PC-3 (cell line): ENCODE measurements at regions not wholly inside any gene's neighbourhood (a gene's known extent, or its start where the extent isn't known, plus 50 kb on each side); places are given as distances from the start of the nearest gene placed in this dataset.

Experiments used
- ATAC-seq: fragments of 200-7000 bp; cut with Tn5 transposase; 2 replicates; pipeline ENCODE4 v1.9.1; 2020; ENCODE audit warnings: mild to moderate bottlenecking, moderate library complexity
- BruUV-seq: library from RNA; stranded (reverse); fragments of 400-500 nt; replicated peaks from 2 replicates; lab custom pipeline; 2021; lab: Mats Ljungman, UMichigan
- CTCF ChIA-PET: fragments of 300-600 bp; sonication (Branson Sonifier 250); formaldehyde crosslinking; loops from one replicate; lab custom pipeline; 2022; ENCODE audit warnings: antibody characterized with exemption; lab: Charles Lee
- POLR2A ChIA-PET: fragments of 300-600 bp; sonication (Branson Sonifier 250); formaldehyde crosslinking; loops from one replicate; lab custom pipeline; 2022; ENCODE audit warnings: antibody characterized with exemption; ENCODE audit not compliant: unreplicated experiment; lab: Charles Lee
- DNase-seq: peaks from one replicate; pipeline ENCODE4 v3.0.0-alpha.2; 2015
- H2AFZ ChIP-seq: fragments of 300-600 bp; sonication (generic); 2 replicates; pipeline ENCODE4 v1.6.0; 2016; ENCODE audit warnings: antibody characterized with exemption, low read length
- H3F3A ChIP-seq: fragments of 300-600 bp; sonication (generic); one replicate; pipeline ENCODE4 v1.6.0; 2017; ENCODE audit warnings: antibody characterized with exemption, low read length, control low read depth, mild to moderate bottlenecking; ENCODE audit not compliant: unreplicated experiment
- H3K27ac ChIP-seq: fragments of 300-600 bp; sonication (generic); 2 replicates; pipeline ENCODE4 v1.5.1; 2016; ENCODE audit warnings: mild to moderate bottlenecking, low read length
- H3K27me3 ChIP-seq: fragments of 300-600 bp; sonication (generic); 2 replicates; pipeline ENCODE4 v1.6.1; 2016; ENCODE audit warnings: low read length, mixed read lengths
- H3K36me3 ChIP-seq: fragments of 300-600 bp; sonication (generic); 2 replicates; pipeline ENCODE4 v1.6.1; 2016; ENCODE audit warnings: low read depth, mixed run types, low read length, mixed read lengths
- H3K4me1 ChIP-seq: fragments of 300-600 bp; sonication (generic); 2 replicates; pipeline ENCODE4 v1.5.1; 2016; ENCODE audit warnings: low read length; ENCODE audit not compliant: insufficient read depth
- H3K4me2 ChIP-seq: fragments of 300-600 bp; sonication (generic); 2 replicates; pipeline ENCODE4 v1.6.0; 2016; ENCODE audit warnings: low read length
- H3K4me3 ChIP-seq: fragments of 300-600 bp; sonication (generic); 2 replicates; pipeline ENCODE4 v1.5.1; 2016; ENCODE audit warnings: mild to moderate bottlenecking, low read length, mixed read lengths
- H3K79me2 ChIP-seq: fragments of 300-600 bp; sonication (generic); 2 replicates; pipeline ENCODE4 v1.6.1; 2017; ENCODE audit warnings: low read length, mixed read lengths
- H3K9ac ChIP-seq: fragments of 300-600 bp; sonication (generic); 2 replicates; pipeline ENCODE4 v1.6.0; 2016; ENCODE audit warnings: mild to moderate bottlenecking, low read length
- H3K9me2 ChIP-seq: fragments of 300-600 bp; sonication (generic); replicated peaks from 2 replicates; pipeline ENCODE4 v1.6.1; 2016; ENCODE audit warnings: mixed run types, low read length, mixed read lengths
- H3K9me3 ChIP-seq: fragments of 300-600 bp; sonication (generic); 2 replicates; pipeline ENCODE4 v1.6.1; 2016; ENCODE audit warnings: low read length, mixed read lengths
- H4K20me1 ChIP-seq: fragments of 300-600 bp; sonication (generic); 2 replicates; pipeline ENCODE4 v1.6.1; 2016; ENCODE audit warnings: low read length, mixed read lengths
- CTCF ChIP-seq: fragments of 300-600 bp; sonication (generic); conservative IDR thresholded peaks from 2 replicates; pipeline ENCODE4 v1.5.1; 2017; ENCODE audit warnings: antibody characterized with exemption, low read depth, mild to moderate bottlenecking, low read length
- EZH2 ChIP-seq: fragments of 300-600 bp; sonication (generic); IDR thresholded peaks from one replicate; pipeline ENCODE4 v1.6.1; 2017; ENCODE audit warnings: antibody characterized with exemption, mild to moderate bottlenecking, low read length; ENCODE audit not compliant: unreplicated experiment
- EZH2phosphoT487 ChIP-seq: fragments of 300-600 bp; sonication (generic); IDR thresholded peaks from 2 replicates; pipeline ENCODE4 v1.6.1; 2018; ENCODE audit warnings: mild to moderate bottlenecking, antibody characterized with exemption, low read length, borderline replicate concordance
- intact Hi-C: fragments of 100-400 bp; cut with micrococcal nuclease; formaldehyde crosslinking; loops from 2 replicates; pipeline ENCODE4 v1.9.0; 2023

DNA sequence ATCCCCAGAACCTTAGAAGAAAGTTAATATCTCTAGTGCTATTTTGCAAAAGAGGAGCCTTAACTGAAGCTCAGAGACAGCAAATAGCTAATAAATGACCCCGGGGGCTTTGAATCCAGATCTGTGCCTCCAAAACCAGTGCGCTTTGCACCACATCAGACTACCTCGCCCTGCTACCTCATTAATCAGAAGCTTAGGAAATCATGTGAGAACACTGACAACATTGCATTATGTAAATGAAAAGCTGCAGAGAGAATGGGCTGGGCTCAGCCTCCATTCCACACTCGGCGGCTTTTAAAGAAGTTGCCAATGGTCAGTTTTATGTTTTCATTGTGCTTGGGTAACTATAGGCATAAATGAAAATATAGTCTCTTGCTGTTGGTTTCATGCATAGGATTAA lies 54.0 kb upstream of the STMND1 start:
- H4K20me1 ChIP-seq: no peaks in the 10 kb centered on the region
- H3F3A ChIP-seq: no peaks in the 10 kb centered on the region
- POLR2A ChIA-PET: no interaction called here
- BruUV-seq: no TSS peak
- H3K27me3 ChIP-seq: no peaks in the 10 kb centered on the region
- H3K4me1 ChIP-seq: peaks cover 9% of the 10 kb centered on the region; the same call in 1 of the 2 replicates
- ATAC-seq: no peak
- no peaks in the 10 kb centered on the region for H3K79me2 ChIP-seq
- CTCF ChIA-PET: no interaction called here
- no peak overlapping the region for H3K27ac ChIP-seq
- no peak overlapping the region for H3K9ac ChIP-seq
- no peaks in the 10 kb centered on the region for H3K9me3 ChIP-seq
- no peak for DNase-seq
- TF ChIP-seq EZH2 (no peak), CTCF (no peak), EZH2phosphoT487 (no peak)
- intact Hi-C loops: no loop called here
- H3K36me3 ChIP-seq: no peaks in the 10 kb centered on the region
- H2AFZ ChIP-seq: no peak overlapping the region
- no peak overlapping the region for H3K4me2 ChIP-seq
- H3K9me2 ChIP-seq: no peaks in the 10 kb centered on the region
- H3K4me3 ChIP-seq: no peak overlapping the region

DNA sequence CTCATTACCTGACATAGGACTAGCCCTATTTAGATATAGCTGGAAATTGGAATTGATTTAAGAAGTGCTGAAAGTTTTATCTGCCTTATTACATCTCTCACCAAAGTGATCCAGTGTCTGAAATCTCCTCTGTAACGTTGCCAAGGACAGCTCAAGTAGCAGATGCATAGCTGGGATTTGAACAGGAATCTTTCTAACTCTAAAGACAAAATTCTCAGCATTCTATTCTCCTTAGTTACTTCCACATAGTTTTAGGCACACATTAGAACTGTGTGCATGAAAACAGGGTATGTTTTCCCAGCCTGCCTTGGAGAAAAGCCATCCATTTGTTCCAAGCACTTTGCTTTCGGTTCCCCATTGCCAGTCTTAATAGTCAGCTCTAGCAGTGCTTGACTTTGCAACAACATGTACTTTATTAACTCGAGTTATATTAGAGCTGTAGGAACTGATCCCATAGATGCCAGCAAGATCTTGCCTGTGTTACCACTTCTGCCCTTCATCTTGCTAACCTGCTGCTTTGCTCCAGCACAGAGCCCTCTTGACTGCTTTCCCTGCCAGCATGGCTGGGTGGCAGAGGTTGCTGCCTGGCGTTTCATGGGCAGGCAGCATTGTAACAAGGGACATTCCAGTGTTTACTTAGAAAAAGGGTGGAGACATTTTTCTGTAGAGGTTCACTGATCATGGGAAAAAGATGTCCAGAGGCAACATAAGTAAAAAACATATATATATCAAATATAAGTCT lies 56.1 kb upstream of the STMND1 start:
- H3K9me2 ChIP-seq: no peaks in the 10 kb centered on the region
- peaks cover 16% of the 10 kb centered on the region for H3K4me1 ChIP-seq
- H3K9ac ChIP-seq: no peak overlapping the region
- H3K36me3 ChIP-seq: no peaks in the 10 kb centered on the region
- no peaks in the 10 kb centered on the region for H3F3A ChIP-seq
- H3K79me2 ChIP-seq: no peaks in the 10 kb centered on the region
- H3K4me3 ChIP-seq: no peak overlapping the region
- CTCF ChIA-PET: no interaction called here
- peak; percentile 39 for ATAC-seq
- TF ChIP-seq EZH2phosphoT487: no peak
- no peaks in the 10 kb centered on the region for H3K27me3 ChIP-seq
- BruUV-seq: no TSS peak
- H3K9me3 ChIP-seq: no peaks in the 10 kb centered on the region
- no peak overlapping the region for H3K4me2 ChIP-seq
- no peak overlapping the region for H3K27ac ChIP-seq
- intact Hi-C loops: no loop called here
- no peaks in the 10 kb centered on the region for H4K20me1 ChIP-seq
- H2AFZ ChIP-seq: no peak overlapping the region; the same call in 1 of the 2 replicates
- DNase-seq: peak; percentile 9
- POLR2A ChIA-PET: interaction anchor here (0.5 kb wide), 1 partner anchor 762 kb away, joined by 4 read pairs; no protein-coding TSS in a partner anchor

GRCh38 chr6:17043148-17043522 lies 58.7 kb upstream of the STMND1 start:
- no peak overlapping the region for H3K4me3 ChIP-seq
- TF ChIP-seq CTCF: no peak
- H3K4me2 ChIP-seq: peak overlapping the region; percentile 69
- H3F3A ChIP-seq: no peaks in the 10 kb centered on the region
- no peaks in the 10 kb centered on the region for H3K27me3 ChIP-seq
- no TSS peak for BruUV-seq
- no peaks in the 10 kb centered on the region for H3K9me3 ChIP-seq
- H3K4me1 ChIP-seq: peaks cover 16% of the 10 kb centered on the region
- H3K9ac ChIP-seq: no peak overlapping the region
- DNase-seq: no peak
- POLR2A ChIA-PET: no interaction called here
- H3K79me2 ChIP-seq: no peaks in the 10 kb centered on the region
- H3K36me3 ChIP-seq: no peaks in the 10 kb centered on the region
- intact Hi-C loops: no loop called here
- CTCF ChIA-PET: no interaction called here
- H2AFZ ChIP-seq: peak overlapping the region; percentile 78
- H4K20me1 ChIP-seq: no peaks in the 10 kb centered on the region
- H3K27ac ChIP-seq: no peak overlapping the region
- H3K9me2 ChIP-seq: no peaks in the 10 kb centered on the region
- ATAC-seq: no peak
